Breast epithelium (tissue), 3 donors: ENCODE measurements at regions not wholly inside any gene's neighbourhood (a gene's known extent, or its start where the extent isn't known, plus 50 kb on each side); places are given as distances from the start of the nearest gene placed in this dataset.

ENCODE experiments used
- POLR2A ChIP-seq: fragments of 450-650 bp; IDR thresholded peaks from one replicate; pipeline ENCODE4 v1.6.1; 2016; ENCODE audit warnings: antibody characterized with exemption, mild to moderate bottlenecking, moderate library complexity
- POLR2AphosphoS5 ChIP-seq, 3 donors: sonication (generic); formaldehyde crosslinking; IDR thresholded peaks; one replicate each; pipeline ENCODE4 v1.6.1; 2017; ENCODE audit warnings: antibody characterized with exemption in 3 of 3
- TF ChIP-seq, protein P1 (sequence below), 3 donors: fragments of 450-650 bp; IDR thresholded peaks; one replicate each; pipeline ENCODE4 v1.5.1; 2016 to 2017; ENCODE audit warnings: antibody characterized with exemption in 3 of 3, mild to moderate bottlenecking in 3 of 3, moderate library complexity in 3 of 3

GRCh38 chr2:10989151-10989550, 77.4 kb downstream of the KCNF1 start:
- TF ChIP-seq, protein P1, sequence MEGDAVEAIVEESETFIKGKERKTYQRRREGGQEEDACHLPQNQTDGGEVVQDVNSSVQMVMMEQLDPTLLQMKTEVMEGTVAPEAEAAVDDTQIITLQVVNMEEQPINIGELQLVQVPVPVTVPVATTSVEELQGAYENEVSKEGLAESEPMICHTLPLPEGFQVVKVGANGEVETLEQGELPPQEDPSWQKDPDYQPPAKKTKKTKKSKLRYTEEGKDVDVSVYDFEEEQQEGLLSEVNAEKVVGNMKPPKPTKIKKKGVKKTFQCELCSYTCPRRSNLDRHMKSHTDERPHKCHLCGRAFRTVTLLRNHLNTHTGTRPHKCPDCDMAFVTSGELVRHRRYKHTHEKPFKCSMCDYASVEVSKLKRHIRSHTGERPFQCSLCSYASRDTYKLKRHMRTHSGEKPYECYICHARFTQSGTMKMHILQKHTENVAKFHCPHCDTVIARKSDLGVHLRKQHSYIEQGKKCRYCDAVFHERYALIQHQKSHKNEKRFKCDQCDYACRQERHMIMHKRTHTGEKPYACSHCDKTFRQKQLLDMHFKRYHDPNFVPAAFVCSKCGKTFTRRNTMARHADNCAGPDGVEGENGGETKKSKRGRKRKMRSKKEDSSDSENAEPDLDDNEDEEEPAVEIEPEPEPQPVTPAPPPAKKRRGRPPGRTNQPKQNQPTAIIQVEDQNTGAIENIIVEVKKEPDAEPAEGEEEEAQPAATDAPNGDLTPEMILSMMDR (IDR thresholded peaks at IDR 0.05): no peak
- TF ChIP-seq POLR2A: no peak
- no peak for TF ChIP-seq POLR2AphosphoS5 (IDR thresholded peaks at IDR 0.05)
